ENCODE measurements at regions not wholly inside any gene's neighbourhood (a gene's known extent, or its start where the extent isn't known, plus 50 kb on each side); places are given as distances from the start of the nearest gene placed in this dataset.

GRCh38 chr15:95499397-95499796, 831.1 kb upstream of the NR2F2 start:
- no peak for DNase-seq (ENCODE audit: low spot score)

DNA sequence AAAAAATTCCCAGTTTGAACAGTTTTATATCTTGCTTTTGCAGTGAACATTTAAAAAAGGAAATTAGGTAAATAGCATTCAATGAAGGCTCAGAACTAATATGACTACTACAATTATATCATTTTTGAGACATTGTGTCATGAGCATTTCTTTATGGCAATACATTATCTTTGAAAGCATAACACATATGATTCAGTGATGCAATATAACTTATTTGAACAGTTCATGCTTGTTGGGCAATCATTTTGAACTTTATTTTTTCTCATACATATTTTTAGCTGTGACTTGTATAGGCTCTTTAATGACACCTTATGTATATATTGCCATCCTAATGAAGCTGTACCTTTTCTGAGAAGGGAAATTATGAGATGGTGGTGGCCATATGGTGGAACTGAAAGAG, 828.6 kb upstream of the NR2F2 start:
- no peak for DNase-seq (ENCODE audit: low spot score)

- no peak for DNase-seq (ENCODE audit: low spot score)
Observed at GRCh38 chr15:95503107-95503506, 827.4 kb upstream of the NR2F2 start.

DNA sequence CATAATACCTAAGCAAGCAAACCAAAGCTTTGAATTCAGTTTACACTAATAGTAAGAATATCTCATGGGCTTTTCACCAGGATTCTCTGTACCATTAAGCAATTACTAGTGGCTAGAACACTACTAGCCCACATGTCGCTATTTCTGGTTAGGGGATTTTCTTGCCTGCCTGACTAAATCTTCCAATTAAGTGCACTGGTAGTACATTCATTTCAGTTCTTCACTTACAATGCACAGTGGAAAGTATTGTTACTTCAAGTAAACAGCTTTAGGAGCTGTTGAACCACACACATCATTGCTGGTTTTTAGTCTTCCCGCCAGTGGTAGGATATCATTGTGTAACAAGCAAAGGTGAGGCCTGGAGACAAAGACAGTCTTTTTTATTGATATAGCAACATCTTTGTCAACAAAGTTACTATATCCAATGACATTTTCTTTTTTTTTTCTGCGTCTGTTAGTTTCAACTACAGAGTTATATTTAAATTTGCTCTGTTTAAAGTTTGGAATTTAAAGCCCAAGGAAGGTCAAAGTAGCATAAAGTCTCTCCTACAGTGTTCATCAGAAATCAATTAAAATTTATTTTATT, 826.8 kb upstream of the NR2F2 start:
- DNase-seq (ENCODE audit: low spot score) = no peak

DNA sequence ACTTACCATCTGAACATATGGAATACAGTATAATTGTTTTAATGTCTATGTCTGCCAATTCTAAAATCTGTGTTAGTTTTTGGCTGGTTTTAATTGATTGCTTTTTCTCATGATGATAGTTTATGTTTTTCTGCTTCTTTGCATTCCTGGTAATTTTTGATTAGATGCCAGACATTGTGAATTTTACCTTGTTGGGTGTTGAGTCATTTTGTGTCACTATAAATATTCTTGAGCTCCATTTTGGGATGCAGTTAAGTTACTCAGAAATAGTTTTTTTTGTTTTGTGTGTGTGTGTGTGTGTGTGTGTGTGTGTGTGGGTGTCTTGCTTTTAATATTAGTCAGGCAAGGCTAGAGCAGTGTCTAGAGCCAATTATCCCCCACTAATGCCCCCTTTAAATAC, 818.8 kb upstream of the NR2F2 start:
- no peak for DNase-seq (ENCODE audit: low spot score)

DNA sequence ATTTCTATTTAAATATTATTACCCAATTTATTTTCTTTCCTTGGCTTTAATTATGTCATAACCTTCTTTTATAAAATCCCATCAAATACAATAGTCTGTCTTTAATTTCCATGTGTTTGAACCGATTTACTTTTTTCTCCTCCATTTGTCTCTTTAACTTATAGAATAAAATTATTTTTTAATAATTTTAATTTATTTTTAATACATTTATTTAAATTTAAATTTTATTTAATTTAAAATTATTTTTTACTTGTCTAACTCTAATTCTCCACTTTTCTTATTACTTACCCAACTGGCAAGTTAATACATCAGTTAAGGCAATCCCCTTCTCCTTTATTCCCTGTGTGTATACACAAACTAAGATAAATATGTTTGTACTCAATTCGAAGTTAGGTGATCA, 817.6 kb upstream of the NR2F2 start:
- no peak for DNase-seq (ENCODE audit: low spot score)

DNA sequence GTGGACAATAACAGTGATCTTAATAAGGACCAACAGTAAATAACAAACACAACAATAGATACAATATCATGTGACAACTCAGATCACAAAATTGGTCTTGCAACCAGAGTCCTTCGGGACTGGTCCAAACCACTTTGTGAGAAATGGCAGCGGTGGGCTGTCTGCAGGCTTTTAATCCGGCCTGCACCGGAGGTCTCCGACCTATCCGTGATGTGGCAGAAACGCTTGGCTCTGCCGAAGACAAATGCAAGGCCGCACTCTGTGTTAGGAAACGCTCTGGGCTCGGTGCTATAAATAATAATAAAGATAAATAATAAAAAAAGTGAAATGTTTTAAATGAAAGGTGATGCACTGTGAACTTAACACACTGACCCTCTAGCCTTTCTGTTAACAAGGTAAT, 810.6 kb upstream of the NR2F2 start:
- DNase-seq (ENCODE audit: low spot score) = no peak

GRCh38 chr15:95520511-95520910, 810.0 kb upstream of the NR2F2 start:
- DNase-seq (ENCODE audit: low spot score) = no peak

DNA sequence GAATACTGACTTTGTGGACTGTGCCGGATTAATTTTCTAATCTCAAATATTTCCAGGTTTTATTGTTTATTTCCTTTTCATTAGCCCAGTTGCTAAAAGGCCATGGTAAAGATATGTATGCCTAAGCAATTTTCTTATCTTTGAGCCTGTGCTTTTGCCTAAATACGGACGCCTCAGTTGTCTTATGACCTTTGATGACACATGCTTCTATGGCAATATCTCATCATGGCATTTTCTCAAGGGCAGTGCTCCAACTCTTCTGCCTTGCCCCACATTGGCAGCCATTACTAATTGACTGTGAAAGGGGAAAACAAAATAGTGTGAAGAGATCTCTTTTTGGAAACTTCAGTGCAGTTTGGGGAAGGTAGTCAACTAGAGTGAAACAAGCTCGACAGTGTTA, 809.6 kb upstream of the NR2F2 start:
- DNase-seq (ENCODE audit: low spot score) = no peak

DNA sequence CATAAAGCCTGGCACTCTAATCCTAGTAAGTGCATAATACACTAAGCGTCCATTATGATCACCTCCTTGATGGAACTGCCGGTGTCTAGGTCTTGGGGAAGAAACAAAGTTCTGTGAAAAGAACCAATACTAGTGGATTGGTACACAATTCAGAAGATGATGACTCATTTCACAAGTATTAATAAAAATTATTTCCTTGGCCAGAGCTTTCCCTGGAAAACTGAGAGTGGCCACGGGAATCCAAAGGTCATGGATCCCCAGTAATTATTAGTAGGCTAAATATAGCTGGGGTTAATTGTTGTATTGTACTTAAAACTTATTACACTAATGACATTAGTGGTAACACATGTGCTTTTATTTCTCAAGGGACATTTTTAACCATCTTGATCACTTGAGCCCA, 808.0 kb upstream of the NR2F2 start:
- no peak for DNase-seq (ENCODE audit: low spot score)

DNA sequence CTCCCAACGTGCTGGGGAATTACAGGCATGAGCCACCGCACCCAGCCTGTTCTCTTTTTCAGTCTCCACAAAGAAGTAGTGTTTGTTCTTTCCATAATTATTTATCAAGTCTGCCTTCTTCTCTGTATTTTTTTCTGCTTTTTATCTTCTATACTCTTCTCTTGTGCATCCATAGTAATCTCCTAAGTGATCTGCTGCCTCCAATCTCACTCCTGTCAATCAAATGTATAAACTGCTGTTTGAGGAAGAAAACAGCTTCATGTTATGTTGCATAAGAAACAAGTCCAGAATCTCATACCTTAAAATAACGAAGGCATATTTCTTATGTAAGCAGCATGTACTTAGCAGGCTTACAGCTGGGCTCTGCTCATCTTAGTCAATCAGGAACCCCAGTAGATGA, 801.6 kb upstream of the NR2F2 start:
- DNase-seq (ENCODE audit: low spot score) = no peak

- no peak for DNase-seq (ENCODE audit: low spot score)
Observed at GRCh38 chr15:95536638-95537037, 793.9 kb upstream of the NR2F2 start.

DNA sequence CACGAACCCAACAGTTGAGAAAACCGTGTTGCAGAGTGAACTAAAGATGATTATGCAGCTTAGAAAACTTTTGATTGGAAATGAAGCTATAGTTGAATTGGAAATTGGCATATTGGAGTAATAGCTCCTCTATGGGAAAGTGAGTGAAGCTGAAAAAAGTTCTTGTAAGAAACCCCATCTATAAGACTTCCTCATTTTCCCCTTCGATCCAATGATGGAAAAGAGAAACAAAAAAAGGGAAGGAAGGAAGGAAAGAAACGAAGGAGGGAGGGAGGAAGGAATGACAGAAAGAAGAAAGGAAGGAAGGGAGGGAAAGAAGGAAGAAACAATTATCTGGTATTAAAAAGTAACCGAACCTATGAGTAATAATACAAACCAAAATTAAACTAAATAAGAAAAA, 791.8 kb upstream of the NR2F2 start:
- DNase-seq (ENCODE audit: low spot score) = no peak

DNA sequence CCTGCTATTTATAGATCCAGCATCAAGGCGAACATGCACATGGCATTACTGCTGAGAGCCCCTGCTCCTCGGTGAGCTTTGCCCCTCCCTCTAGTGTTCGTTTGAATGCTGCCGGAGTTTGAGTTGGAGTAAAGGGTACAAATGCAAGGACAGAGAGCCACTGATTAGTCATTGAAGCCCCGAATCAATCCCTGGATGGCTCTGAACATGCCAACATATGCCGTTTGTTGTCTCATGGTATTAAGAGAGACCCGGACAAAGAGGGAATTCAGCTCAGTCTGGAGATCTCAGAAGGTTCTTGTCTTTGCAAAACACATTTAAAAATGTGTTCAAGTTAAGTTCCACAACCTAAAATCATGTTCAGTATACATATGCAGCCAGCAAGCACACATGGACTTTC, 789.2 kb upstream of the NR2F2 start:
- DNase-seq (ENCODE audit: low spot score) = no peak

DNA sequence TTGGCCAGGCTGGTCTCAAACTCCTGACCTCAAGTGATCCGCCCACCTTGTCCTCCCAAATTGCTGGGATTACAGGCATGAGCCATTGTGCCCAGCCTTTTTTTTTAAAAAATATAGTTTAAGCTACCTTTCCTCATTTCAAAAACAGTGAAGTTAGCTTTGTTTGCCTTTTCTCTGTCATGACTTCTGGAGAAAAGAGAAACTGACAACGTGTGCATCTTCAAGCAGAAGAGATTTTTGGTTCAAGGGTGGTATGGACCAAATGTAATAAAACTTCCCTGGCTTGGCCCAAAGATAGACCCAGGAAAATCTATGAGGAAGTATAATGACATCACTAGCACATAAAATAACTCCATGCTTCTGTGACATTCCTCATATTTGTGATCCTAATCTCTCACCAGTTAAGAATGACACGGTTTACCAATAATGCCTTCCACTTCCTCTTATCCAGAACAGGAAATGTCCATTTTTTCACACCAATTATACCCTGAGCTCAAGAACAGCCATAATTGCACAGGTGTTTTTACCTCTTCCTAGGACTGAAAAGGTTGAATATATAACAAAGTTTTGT, 781.2 kb upstream of the NR2F2 start:
- no peak for DNase-seq (ENCODE audit: low spot score)

DNA sequence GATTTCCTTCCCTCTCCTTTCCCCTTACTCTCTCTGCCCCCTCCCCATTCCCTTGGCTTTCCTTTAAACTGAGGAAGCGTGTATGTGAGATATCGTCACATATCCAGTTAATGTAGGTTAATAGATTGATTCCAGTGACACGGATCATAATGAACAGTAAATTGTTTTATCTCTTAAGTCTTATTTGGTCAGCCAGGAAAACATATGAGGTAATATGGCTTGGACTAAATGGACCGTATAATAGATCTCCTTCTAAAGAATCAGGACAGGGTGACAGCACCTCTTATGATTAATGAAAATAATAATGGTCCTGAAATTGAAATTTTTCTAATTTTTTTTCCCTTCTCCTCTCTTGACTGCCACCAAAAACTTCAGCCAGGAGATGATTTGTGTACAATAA, 779.8 kb upstream of the NR2F2 start:
- no peak for DNase-seq (ENCODE audit: low spot score)

DNA sequence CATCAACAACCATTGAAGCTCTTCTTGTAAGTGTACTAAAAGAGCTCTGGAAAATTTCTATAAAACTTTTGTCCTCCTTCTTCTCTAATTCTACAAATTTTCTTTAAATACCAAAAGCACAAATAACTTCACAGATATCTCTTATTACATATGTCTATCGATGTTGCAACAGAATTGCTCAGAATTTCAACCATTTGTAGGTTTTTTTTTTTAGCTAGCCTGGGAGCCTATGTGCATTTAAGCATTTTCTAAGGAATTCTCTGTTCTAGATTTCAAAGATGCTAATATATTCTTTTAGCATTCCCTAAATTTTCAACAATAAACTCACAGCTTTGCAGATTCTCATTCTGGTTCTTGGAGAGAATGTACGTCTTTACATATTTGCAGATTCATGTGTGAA, 774.3 kb upstream of the NR2F2 start:
- DNase-seq (ENCODE audit: low spot score) = no peak

GRCh38 chr15:95556866-95557225, 773.7 kb upstream of the NR2F2 start:
- DNase-seq (ENCODE audit: low spot score) = peak; percentile 2

DNA sequence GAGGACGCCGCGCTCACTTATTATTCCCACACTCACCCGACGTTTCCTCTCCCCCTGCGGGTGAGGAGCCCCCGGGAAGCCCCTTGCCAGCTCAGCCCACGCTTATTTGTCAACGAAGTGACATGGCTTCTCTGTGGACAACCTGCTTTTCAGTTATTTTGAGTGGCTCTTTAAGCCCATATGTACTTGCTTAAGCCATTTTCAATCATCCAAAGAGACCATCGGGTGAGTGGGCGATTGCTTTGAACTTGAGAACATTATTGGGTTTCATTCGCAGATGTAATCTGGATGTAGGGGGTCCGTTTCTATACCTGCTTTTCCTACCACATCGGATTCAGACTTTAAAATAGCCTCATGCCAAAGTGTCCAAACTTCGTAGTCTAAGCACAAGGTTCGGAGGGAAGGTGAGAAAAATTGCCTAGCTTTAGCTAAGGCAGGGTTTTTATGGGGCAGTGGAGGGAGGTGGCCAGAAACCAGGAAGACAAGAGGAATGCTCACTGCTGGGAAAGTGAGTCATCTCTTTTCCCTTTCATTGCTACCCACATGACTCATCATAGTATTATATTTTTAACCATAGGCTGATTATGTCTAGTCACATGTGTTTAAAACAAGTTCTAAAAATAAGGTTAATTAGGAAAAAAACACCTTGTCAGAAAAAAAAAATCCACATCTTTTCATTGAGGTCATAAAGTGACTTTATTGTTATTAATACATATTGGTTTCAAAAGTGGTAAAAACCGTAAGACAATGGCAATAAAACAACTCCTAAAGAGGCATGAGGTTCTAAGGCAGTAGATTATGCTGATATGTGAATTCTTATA, 773.1 kb upstream of the NR2F2 start:
- DNase-seq (ENCODE audit: low spot score) = no peak

DNA sequence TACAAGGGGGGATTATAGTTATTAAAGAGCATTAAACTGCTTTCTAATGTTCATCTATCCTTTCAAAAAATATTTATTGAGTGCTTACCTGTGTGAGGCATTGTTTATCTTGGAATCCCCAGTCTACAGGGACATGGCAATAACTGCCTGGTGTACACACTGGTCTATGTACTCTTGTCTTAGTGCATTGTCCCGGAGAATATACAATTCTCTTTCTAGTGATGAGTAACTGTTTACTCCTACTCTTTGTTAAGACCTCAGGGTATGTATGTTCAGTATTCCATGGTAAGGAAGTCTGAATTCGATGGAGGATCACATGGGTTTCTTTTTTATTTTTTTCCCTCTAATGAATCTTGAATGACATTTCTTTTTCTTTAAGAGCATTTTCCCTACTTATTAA, 772.4 kb upstream of the NR2F2 start:
- no peak for DNase-seq (ENCODE audit: low spot score)

- DNase-seq (ENCODE audit: low spot score) = no peak
Observed at GRCh38 chr15:95558916-95559315, 771.6 kb upstream of the NR2F2 start.

DNA sequence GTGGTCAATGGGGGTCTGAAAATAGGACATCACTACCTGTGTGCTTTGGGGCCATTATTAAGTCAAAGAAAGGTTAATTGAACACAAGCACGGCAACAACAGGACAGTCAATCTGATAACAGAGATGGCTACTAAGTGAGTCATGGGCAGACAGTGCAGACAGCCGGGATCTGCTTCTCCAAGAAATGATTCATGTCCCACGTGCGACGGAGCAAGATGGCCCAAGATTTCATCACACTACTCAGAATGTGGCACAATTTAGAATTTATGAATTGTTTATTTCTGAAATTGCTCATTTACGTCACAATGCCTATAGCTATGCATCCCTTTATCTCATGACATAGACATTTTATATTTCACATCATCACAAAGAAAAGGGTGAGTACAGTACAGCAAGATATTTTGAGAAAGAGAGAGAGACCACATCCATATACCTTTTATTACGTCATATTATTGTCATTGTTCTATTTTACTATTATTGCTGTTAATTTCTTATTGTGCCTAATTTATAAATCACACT, 770.6 kb upstream of the NR2F2 start:
- DNase-seq (ENCODE audit: low spot score) = no peak

DNA sequence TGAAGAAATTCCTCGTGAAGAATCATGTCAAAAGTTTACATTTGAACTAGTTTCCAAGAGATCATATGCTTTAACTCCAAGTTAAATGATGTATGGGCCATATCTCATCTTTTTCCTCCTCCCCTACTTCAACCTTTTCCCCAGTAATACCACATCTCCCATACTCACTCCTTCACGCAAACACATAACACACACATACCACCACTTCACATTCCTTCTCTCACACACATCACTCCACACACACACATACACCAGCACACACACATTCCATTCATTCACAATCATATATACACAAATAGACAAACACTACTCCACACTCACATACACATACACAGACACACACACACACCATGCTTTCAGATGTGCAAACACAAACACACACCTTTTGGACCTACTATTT, 769.0 kb upstream of the NR2F2 start:
- no peak for DNase-seq (ENCODE audit: low spot score)

DNA sequence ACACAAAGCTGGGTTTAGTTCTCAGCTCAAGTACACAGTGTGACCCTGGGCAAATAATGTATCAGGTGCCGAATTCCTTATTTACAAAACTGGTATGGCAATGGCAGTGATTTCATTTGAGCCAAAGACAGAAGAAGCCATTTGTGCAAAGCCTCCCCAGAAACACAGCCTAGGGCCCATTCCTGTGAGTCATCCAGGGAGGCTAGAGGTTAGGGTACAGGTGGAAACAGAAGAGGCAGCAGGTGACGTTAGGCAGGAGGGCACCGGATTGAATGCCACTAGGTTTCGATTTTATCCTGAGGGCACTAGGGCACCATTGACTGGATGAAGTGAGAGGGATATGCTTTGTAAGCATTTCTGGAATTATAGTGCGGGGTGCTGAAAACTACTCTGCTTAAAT, 766.9 kb upstream of the NR2F2 start:
- no peak for DNase-seq (ENCODE audit: low spot score)

Measured in pons (tissue), 1 donor.